Adrenal gland (tissue), 5 donors: ENCODE measurements at regions not wholly inside any gene's neighbourhood (a gene's known extent, or its start where the extent isn't known, plus 50 kb on each side); places are given as distances from the start of the nearest gene placed in this dataset.

ENCODE experiments used
- CTCF ChIP-seq, 6 experiments: fragments of 450-650 bp in 4 of 6; fragments of 200-600 bp in 2 of 6; sonication (generic) in 1 of 6; IDR thresholded peaks; 1 replicate in 5 of 6; 2 replicates in 1 of 6; pipeline versions ENCODE4 v1.5.1 to v1.8.0; 2016 to 2021; ENCODE audit warnings: antibody characterized with exemption in 6 of 6, mild to moderate bottlenecking in 2 of 6, moderate library complexity in 1 of 6
- POLR2A ChIP-seq, 2 donors: fragments of 450-650 bp; IDR thresholded peaks; one replicate each; pipeline ENCODE4 v1.6.1; 2017; ENCODE audit warnings: antibody characterized with exemption in 2 of 2, mild to moderate bottlenecking in 2 of 2, moderate library complexity in 1 of 2
- donor health status: DM: no; HTN: no; CAD: no.

- TF ChIP-seq CTCF (IDR thresholded peaks at IDR 0.05) (no peak), POLR2A (IDR thresholded peaks at IDR 0.05) (no peak)
Observed at GRCh38 chr1:240683576-240683975, 71.6 kb upstream of the GREM2 start.
